Islet precursor cell (in vitro differentiated cells): ENCODE measurements at regions not wholly inside any gene's neighbourhood (a gene's known extent, or its start where the extent isn't known, plus 50 kb on each side); places are given as distances from the start of the nearest gene placed in this dataset.

Experiments
- DNase-seq: peaks from one replicate; pipeline ENCODE4 v3.0.0-alpha.2; 2018

GRCh38 chr5:56360816-56361215 is 127.7 kb upstream of the ANKRD55 start:
- DNase-seq = no peak

DNA sequence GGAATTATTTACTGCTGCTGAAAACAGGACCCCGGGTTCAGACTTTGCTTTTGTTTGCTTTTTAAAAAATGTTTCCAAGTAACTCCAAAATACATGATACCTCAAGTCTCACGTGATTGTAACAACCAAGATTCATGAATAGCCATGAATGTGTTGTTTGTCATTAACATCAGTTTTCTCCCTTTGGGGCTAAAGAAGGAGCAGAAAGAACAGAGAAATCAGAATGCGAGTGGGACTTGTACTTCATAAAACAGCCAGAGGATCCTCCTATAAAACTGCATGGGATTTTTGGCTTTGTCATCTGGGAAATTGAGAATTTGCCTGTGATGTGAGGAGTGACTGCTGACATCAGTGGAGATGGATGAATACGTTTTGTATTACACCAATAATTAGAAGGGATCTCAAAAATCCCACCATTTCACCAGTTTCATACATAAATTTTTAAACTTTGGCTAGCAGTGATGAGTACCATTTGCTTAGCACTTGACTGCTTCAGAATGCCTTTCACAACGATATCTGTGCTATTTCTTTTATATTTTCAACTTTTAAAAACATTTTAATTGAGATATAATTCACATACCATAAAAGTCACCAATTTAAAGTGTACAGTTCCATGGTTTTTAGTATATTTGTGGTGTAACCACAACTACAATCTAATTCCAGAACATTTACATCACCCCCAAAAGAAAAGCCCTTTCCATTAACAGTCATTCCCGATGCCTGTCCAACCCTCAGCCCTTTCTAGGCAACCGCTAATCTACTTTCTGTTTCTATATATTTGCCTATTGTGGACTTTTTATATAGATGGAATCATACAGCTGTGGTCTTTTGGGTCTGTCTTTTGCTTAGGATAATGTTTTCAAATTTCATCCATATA is 126.9 kb upstream of the ANKRD55 start:
- DNase-seq = no peak

- no peak for DNase-seq
These were observed 125.9 kb upstream of the ANKRD55 start for GRCh38 chr5:56358703-56359681.

GRCh38 chr5:56358046-56358445 is 124.9 kb upstream of the ANKRD55 start:
- no peak for DNase-seq

DNA sequence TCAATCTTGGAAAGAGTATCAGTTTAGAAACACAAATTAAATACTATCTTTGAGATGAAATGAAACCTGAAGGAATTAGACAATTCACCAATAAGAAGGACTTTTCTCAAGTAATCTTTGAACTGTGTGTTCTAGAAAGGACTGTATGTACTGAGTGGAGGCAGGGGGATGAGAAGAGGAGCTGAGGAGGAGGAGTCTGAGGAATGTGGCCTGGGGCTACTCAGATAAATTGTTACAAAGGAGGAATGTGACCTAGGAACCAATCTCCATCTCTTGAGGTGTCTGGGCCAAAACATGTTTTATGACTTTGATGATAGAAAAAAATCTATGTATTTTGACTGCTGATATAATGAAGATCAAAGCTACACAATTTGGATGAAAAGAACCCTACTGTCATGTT is 124.3 kb upstream of the ANKRD55 start:
- peak; percentile 65 for DNase-seq

GRCh38 chr5:56356836-56357160 is 123.7 kb upstream of the ANKRD55 start:
- no peak for DNase-seq

DNA sequence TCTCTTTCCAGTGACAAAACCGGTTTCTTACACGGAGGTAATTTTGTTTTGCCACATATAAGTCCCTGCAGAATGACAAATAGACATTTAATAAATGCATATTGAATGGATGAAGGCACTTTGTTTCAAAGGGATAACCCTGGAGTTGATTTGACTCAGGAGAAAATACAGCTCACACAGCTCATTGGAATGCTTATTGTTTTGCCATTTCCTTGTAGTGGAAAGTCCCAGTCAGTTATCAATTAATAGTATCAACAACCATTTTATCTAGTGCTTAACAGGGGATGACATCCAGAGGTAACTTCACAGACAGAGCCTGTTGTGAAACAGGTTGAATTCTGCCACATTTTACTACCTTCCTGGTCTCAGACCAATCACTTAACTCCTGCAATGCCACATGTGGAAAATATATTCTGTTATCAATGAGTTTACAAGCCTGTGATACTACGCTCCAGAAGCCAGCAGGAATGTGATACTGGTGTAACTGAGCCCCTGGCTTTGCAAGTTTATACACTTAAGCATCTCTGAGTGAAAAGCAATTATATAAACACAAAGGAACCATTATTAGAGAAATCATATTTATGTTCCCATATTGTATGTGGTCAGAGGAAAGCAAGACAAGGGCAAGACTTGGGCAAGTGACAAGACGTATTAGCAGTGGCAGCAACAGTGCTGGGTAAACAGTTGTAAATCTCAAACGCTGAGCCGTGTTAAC is 123.1 kb upstream of the ANKRD55 start:
- DNase-seq = no peak

DNA sequence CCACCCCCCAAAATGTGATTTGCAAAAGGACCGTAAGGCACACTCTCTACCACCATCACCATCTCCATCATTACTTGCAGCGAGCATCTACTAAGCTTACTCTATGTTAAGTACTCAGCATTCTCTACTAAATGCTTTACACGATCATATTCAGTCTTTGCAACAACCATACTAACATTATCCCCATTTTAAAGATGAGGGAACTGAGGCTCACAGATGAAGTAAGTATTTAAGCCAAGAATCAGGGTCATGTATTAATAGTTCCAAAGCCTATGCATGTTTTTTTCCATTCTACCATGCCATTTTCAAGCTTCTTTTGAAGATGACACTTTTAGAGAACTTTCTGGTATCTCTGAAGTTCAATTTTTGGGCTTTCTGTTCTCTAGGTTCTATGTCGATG is 121.7 kb upstream of the ANKRD55 start:
- no peak for DNase-seq

GRCh38 chr5:56352808-56353590 is 119.9 kb upstream of the ANKRD55 start:
- no peak for DNase-seq

DNA sequence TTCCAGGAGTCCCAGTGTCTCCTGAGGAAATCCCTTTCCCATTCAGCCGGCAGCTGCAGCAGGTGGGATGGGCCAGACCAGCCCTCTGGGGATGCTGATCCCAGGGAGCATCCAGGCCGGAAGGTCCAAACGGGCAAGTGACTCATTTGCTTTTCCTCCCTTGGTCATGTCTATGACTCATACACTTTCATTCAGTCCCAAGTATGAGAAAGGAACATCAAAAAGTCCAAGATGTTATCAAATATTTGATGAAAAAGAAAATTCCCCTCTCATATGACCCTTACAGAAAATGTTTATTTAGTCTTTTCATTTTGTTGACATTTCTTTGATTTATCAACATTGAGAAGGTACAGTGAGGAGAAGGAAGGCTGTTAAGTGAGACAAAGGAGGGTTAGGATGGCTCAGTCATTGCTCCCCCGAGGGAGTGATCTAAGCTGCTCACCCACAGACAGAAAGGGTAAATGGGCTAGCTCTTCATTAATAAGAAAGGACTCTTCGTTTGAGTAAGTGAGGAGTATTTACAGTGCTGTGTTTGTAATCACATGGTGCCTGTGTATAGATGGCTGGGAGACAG is 117.6 kb upstream of the ANKRD55 start:
- peak; percentile 98 for DNase-seq

- DNase-seq = no peak
These were observed 117.0 kb upstream of the ANKRD55 start for GRCh38 chr5:56350011-56350596.

DNA sequence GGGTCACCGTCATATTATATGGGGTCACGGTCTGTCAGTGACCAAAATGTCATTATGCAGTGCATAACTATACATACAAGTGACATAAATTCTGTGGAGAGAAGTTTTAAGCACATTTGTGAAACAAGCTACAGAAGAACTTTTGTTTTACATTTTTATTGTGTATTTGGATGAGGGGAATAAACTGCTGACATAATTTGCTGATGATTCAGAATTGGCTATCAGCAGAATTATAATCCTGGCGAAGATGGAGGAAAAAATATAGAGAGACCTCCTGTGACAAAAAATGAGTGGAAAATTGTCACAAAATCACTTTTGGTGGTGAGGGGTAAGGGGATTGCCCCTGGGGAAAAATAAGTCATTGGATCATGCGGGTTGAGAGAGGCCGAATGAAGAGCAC is 116.3 kb upstream of the ANKRD55 start:
- no peak for DNase-seq

GRCh38 chr5:56346741-56347535 is 113.8 kb upstream of the ANKRD55 start:
- DNase-seq = peak; percentile 73

- DNase-seq = no peak
These were observed 113.0 kb upstream of the ANKRD55 start for GRCh38 chr5:56346044-56346710.

DNA sequence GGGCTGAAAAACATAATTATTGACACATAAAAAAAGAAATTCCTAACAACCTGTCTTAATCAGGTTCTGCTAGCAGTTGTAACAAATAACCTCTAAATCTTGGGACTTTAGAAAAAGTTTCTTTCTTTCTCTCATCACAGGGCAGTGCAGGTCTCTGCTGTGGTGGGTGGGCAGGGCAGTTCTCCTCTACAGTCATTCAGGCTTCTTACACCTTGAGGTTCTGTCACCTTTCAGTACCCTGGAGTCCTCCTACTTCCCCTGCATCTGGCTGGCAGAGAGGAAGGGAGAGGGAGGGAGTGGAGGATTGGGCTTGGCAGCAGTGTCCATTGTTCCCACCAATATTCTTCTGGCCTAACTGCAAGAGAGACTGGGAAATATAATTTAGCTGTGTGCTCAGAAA is 112.2 kb upstream of the ANKRD55 start:
- no peak for DNase-seq

GRCh38 chr5:56344594-56344993 is 111.5 kb upstream of the ANKRD55 start:
- DNase-seq = no peak

GRCh38 chr5:56343988-56344387 is 110.9 kb upstream of the ANKRD55 start:
- no peak for DNase-seq

DNA sequence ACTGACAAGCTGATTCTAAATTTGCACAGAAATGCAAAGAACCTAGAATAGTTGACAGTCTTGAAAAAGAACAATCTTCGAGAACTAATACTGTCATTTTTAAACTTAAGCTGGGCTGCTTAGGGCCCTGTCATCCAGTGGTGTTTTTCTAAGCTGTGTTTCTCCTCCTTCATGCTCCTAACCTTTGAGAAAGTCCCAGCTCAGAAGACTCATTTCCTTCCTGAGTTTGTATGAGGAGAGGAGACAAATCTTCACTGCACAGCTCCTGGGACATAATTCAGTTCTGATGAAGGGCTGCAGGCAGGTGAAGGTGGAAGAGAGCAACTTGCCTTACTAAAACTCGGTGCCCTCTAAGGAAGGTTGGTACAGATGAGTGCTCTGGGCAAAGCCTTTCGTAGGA is 109.5 kb upstream of the ANKRD55 start:
- no peak for DNase-seq

DNA sequence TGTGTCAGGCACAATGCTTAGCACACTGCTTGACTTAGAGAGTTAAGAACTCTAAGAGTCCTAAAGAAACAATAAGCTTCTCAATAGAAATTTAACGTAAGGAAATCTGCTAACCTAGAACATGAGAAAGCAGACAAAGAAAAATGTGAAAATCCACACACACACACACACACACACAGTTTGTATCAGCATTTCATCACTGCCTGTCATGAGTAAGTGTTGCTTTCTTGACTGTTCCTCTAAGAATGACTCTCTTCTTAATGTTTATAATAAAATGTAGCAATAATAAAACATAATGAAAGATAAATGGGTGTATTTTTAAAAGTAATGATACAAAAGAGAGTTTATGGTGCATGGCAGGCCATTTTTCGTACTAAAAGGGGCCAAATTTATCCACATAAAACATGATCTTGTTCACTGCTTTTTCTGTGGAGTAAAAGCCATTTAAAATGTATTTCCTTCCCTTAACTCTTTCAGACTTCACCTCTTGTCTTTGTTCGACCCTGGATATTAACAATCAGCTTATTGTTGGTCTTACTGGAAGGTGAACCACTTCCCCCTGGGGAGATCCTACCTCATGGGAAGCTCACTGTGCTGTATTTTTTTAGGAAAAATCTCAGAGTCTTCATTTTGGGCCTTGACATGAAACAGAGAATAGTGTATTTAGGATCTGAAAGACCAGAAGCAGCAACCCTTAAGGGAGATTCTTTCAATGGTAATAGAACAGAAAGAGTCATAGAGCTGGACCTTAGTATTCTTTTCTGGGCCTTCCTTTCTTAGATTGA is 107.3 kb upstream of the ANKRD55 start:
- no peak for DNase-seq
